Parathyroid adenoma (tissue), 2 donors: ENCODE measurements at regions not wholly inside any gene's neighbourhood (a gene's known extent, or its start where the extent isn't known, plus 50 kb on each side); places are given as distances from the start of the nearest gene placed in this dataset.

Source experiments
- H2AFZ ChIP-seq: fragments of 300-600 bp; sonication (generic); one replicate; pipeline ENCODE4 v1.7.0; 2017; ENCODE audit warnings: antibody characterized with exemption, mild to moderate bottlenecking
- H3K27ac ChIP-seq: fragments of 300-600 bp; sonication (generic); one replicate; pipeline ENCODE4 v1.7.0; 2017
- H3K27me3 ChIP-seq: fragments of 300-600 bp; sonication (generic); one replicate; pipeline ENCODE4 v1.7.0; 2017; ENCODE audit warnings: low read length; ENCODE audit not compliant: control insufficient read depth, insufficient read depth
- H3K36me3 ChIP-seq: fragments of 300-600 bp; sonication (generic); one replicate; pipeline ENCODE4 v1.7.0; 2017; ENCODE audit warnings: low read length; ENCODE audit not compliant: control insufficient read depth, insufficient read depth
- H3K4me1 ChIP-seq: fragments of 300-600 bp; sonication (generic); one replicate; pipeline ENCODE4 v1.7.0; 2017; ENCODE audit warnings: control low read depth
- H3K4me2 ChIP-seq: fragments of 300-600 bp; sonication (generic); one replicate; pipeline ENCODE4 v1.7.0; 2017; ENCODE audit warnings: low read length
- H3K4me3 ChIP-seq: fragments of 300-600 bp; sonication (generic); one replicate; pipeline ENCODE4 v1.7.0; 2017; ENCODE audit warnings: low read depth, low read length
- H3K79me2 ChIP-seq: fragments of 300-600 bp; sonication (generic); one replicate; pipeline ENCODE4 v1.7.0; 2017; ENCODE audit warnings: control low read depth
- H3K9ac ChIP-seq: fragments of 300-600 bp; sonication (generic); one replicate; pipeline ENCODE4 v1.7.0; 2017; ENCODE audit warnings: mild to moderate bottlenecking
- H3K9me3 ChIP-seq: fragments of 300-600 bp; sonication (generic); one replicate; pipeline ENCODE4 v1.7.0; 2017; ENCODE audit warnings: low read length; ENCODE audit not compliant: control insufficient read depth
- TF ChIP-seq, protein P1 (sequence below): fragments of 300-600 bp; sonication (generic); IDR thresholded peaks from one replicate; pipeline ENCODE4 v1.7.0; 2017; ENCODE audit warnings: antibody characterized with exemption, mild to moderate bottlenecking
- donor health status: primary hyperparathyroidism.

DNA sequence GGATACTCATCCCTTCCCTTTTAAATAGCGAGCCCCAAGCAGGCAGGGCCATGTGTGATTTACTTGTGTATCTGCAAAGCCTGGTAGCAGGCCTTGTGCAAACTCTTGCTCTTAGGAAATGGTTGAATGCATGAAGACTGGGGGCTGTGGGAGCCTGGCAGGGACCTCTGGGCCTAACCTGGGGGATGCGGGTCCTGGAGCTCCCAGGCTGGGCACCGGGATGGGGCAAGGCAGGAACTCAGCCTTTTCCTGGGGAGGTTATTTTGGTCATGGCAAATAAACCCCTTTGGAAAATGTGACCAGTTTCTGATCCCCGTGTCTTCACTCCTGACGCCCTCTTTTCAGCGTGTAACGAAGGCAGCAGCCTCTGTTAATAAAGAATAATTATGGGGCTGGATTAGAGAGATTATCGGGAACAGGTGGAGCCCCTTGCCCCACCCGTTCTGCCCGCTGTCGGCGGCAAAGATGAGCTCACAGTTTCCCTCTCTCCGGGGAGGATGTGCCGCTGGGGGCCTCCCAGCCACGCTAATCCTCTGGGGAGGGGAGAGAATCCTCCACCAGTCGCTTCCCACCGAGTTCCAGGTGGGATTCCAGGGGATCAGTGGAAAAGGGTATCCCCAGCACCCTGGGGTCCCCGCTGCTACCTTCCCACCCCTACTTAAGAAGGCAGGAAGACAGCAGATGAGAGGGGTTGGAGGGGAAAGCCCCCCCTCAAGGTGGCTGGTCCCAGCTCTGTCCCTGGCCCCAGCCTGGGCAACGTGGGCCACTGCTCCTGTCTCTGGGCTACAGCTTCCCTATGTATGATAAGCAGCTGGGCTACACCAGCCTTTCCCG is 69.7 kb upstream of the WNT4 start:
- Histone ChIP-seq H2AFZ (no peak overlapping the region), H3K4me1 (no peaks in the 10 kb centered on the region), H3K9me3 (no peaks in the 10 kb centered on the region), H3K27ac (no peak overlapping the region), H3K4me3 (no peak overlapping the region), H3K79me2 (no peaks in the 10 kb centered on the region), H3K27me3 (peaks cover 6% of the 10 kb centered on the region), H3K9ac (no peak overlapping the region), H3K36me3 (no peaks in the 10 kb centered on the region), H3K4me2 (no peak overlapping the region)
- TF ChIP-seq, protein P1, sequence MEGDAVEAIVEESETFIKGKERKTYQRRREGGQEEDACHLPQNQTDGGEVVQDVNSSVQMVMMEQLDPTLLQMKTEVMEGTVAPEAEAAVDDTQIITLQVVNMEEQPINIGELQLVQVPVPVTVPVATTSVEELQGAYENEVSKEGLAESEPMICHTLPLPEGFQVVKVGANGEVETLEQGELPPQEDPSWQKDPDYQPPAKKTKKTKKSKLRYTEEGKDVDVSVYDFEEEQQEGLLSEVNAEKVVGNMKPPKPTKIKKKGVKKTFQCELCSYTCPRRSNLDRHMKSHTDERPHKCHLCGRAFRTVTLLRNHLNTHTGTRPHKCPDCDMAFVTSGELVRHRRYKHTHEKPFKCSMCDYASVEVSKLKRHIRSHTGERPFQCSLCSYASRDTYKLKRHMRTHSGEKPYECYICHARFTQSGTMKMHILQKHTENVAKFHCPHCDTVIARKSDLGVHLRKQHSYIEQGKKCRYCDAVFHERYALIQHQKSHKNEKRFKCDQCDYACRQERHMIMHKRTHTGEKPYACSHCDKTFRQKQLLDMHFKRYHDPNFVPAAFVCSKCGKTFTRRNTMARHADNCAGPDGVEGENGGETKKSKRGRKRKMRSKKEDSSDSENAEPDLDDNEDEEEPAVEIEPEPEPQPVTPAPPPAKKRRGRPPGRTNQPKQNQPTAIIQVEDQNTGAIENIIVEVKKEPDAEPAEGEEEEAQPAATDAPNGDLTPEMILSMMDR: no peak

DNA sequence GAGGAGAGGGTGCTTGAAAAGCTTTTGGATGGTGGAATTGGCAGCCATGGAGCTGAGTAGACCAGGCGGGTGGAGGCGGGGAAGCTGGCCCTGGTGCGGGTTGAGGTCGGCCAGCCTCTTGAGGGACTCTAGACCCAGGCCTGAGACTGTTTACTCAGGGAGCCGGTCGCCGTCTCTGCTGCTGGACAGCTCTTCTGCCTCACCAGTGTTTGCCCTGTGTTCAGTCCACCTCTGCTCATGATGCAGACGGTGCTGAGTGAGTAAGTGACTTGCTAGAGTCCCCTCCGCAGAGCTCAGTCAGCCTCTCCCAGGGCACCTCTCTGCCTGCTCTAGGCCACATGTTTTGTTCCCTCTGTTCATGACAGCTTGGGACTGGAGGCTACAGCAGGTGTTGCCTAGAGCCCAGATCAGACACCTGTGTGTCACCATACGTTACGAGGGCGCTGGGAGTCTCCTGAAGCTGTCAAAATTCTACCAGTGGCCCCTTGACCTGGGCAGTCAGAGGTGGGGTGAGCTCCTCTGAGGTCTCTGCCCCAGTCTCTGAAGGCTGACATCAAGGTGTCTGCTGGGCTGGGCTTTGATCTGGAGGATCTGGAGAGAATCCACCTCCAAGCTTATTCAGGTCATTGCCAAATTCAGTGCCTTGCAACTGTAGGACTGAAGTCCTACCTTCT is 73.5 kb upstream of the WNT4 start:
- Histone ChIP-seq H3K4me3 (no peak overlapping the region), H3K27me3 (no peaks in the 10 kb centered on the region), H3K9ac (no peak overlapping the region), H3K27ac (no peak overlapping the region), H3K79me2 (no peaks in the 10 kb centered on the region), H2AFZ (no peak overlapping the region), H3K36me3 (no peaks in the 10 kb centered on the region), H3K4me1 (no peaks in the 10 kb centered on the region), H3K9me3 (no peaks in the 10 kb centered on the region), H3K4me2 (no peak overlapping the region)
- TF ChIP-seq, protein P1: no peak

DNA sequence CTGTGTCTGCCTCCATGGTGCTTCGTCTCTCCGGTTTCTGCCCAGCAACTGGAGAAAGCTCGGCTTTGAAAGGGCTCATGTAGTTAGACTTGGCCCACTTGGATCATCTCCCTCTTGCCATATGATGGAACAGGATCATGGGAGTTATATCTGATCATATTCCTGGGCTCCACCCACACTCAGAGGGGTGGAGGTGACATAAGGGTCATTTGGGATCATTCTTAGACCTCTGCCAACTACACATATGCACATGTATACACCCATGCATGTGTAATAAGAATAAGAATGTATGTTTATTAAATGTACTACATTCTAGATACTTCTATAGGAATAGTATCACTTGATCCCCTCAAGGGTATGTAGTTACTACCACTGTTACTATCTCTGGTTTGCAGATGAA is 74.1 kb upstream of the WNT4 start:
- no peak overlapping the region for H2AFZ ChIP-seq
- H3K36me3 ChIP-seq: no peaks in the 10 kb centered on the region
- no peak overlapping the region for H3K9ac ChIP-seq
- TF ChIP-seq, protein P1: no peak
- no peaks in the 10 kb centered on the region for H3K9me3 ChIP-seq
- no peak overlapping the region for H3K4me2 ChIP-seq
- no peaks in the 10 kb centered on the region for H3K27me3 ChIP-seq
- no peak overlapping the region for H3K27ac ChIP-seq
- no peaks in the 10 kb centered on the region for H3K79me2 ChIP-seq
- no peak overlapping the region for H3K4me3 ChIP-seq
- no peaks in the 10 kb centered on the region for H3K4me1 ChIP-seq

DNA sequence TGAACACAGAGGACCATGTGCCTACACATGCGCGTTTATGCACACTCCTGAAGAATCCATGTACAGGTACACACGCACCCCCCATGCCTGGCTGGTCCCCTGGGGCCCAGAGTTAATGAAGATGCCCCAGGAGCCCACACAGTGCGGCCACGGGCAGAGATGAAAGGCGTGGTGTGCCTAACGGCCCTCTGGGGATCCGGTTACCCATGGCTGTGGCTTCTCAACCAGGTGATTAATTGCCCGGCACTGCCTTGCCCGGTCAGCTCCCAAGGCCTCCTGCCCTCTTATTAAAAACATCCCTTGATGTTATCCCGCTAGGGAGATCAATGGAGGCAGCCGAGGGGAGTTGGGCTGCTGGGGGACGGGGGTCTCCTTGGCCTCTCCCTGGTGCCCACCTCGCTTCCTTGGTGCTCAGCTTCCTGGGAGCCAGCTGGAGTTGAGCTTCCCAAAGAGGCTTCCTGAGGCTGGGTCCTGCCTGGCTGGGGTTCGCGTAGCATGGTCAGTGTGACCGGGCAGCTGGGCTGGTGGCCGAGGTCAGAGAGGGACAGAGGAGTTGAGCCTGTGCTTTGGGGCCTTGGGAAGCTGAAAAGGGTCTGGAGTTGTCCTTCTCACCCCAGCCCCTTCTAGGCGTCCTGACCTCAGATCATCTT is 75.0 kb upstream of the WNT4 start:
- Histone ChIP-seq H3K4me3 (no peak overlapping the region), H2AFZ (no peak overlapping the region), H3K36me3 (no peaks in the 10 kb centered on the region), H3K4me1 (no peaks in the 10 kb centered on the region), H3K27ac (no peak overlapping the region), H3K9ac (no peak overlapping the region), H3K9me3 (no peaks in the 10 kb centered on the region), H3K79me2 (no peaks in the 10 kb centered on the region), H3K27me3 (no peaks in the 10 kb centered on the region), H3K4me2 (no peak overlapping the region)
- TF ChIP-seq, protein P1: no peak
